ENCODE measurements at regions not wholly inside any gene's neighbourhood (a gene's known extent, or its start where the extent isn't known, plus 50 kb on each side); places are given as distances from the start of the nearest gene placed in this dataset.

- TF ChIP-seq POLR2A (IDR thresholded peaks at IDR 0.05): no peak
- TF ChIP-seq, protein P1, sequence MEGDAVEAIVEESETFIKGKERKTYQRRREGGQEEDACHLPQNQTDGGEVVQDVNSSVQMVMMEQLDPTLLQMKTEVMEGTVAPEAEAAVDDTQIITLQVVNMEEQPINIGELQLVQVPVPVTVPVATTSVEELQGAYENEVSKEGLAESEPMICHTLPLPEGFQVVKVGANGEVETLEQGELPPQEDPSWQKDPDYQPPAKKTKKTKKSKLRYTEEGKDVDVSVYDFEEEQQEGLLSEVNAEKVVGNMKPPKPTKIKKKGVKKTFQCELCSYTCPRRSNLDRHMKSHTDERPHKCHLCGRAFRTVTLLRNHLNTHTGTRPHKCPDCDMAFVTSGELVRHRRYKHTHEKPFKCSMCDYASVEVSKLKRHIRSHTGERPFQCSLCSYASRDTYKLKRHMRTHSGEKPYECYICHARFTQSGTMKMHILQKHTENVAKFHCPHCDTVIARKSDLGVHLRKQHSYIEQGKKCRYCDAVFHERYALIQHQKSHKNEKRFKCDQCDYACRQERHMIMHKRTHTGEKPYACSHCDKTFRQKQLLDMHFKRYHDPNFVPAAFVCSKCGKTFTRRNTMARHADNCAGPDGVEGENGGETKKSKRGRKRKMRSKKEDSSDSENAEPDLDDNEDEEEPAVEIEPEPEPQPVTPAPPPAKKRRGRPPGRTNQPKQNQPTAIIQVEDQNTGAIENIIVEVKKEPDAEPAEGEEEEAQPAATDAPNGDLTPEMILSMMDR (IDR thresholded peaks at IDR 0.05): no peak
- no peak for TF ChIP-seq POLR2AphosphoS5 (IDR thresholded peaks at IDR 0.05)
- TF ChIP-seq EP300 (IDR thresholded peaks at IDR 0.05): no peak
Observed at GRCh38 chr16:58885528-58886170, 151.5 kb upstream of the GOT2 start.
